HL-60 (cell line): ENCODE measurements at regions not wholly inside any gene's neighbourhood (a gene's known extent, or its start where the extent isn't known, plus 50 kb on each side); places are given as distances from the start of the nearest gene placed in this dataset.

ENCODE experiments used
- DNase-seq, 2 experiments: peaks; one replicate each; pipeline ENCODE4 v3.0.0-alpha.2; 2010 to 2020; ENCODE audit warnings: low read depth in 1 of 2, low spot score in 1 of 2
- H3K27ac ChIP-seq: fragments of 250-450 bp; sonication (Bioruptor Pico); replicated peaks from 2 replicates; pipeline ENCODE4 v1.5.1; 2020; ENCODE audit warnings: mild to moderate bottlenecking, moderate library complexity
- H3K27me3 ChIP-seq: fragments of 250-450 bp; sonication (Bioruptor Pico); 2 replicates; pipeline ENCODE4 v1.5.1; 2021; ENCODE audit warnings: mild to moderate bottlenecking, moderate library complexity; ENCODE audit not compliant: insufficient read depth, poor library complexity, severe bottlenecking
- H3K4me3 ChIP-seq: replicated peaks from 2 replicates; pipeline ENCODE4 v1.5.1; 2011; ENCODE audit warnings: mild to moderate bottlenecking, control low read depth, low read length; ENCODE audit not compliant: insufficient read depth
- GABPA ChIP-seq: IDR thresholded peaks from 2 replicates; pipeline ENCODE4 v1.6.1; 2012; ENCODE audit warnings: low read depth
- POLR2AphosphoS5 ChIP-seq: IDR thresholded peaks from 2 replicates; pipeline ENCODE4 v1.6.1; 2012; ENCODE audit warnings: low read depth
- SPI1 ChIP-seq: IDR thresholded peaks from 2 replicates; pipeline ENCODE4 v1.6.1; 2012; ENCODE audit warnings: low read depth, mild to moderate bottlenecking, borderline replicate concordance
- TF ChIP-seq, protein P1 (sequence below): IDR thresholded peaks from one replicate; pipeline ENCODE4 v1.5.1; 2011; ENCODE audit warnings: low read length, control low read depth, inconsistent platforms; ENCODE audit not compliant: insufficient read depth
- TF ChIP-seq, protein P2 (sequence below): IDR thresholded peaks from 2 replicates; pipeline ENCODE4 v1.6.1; 2012; ENCODE audit warnings: low read depth; ENCODE audit not compliant: insufficient replicate concordance

DNA sequence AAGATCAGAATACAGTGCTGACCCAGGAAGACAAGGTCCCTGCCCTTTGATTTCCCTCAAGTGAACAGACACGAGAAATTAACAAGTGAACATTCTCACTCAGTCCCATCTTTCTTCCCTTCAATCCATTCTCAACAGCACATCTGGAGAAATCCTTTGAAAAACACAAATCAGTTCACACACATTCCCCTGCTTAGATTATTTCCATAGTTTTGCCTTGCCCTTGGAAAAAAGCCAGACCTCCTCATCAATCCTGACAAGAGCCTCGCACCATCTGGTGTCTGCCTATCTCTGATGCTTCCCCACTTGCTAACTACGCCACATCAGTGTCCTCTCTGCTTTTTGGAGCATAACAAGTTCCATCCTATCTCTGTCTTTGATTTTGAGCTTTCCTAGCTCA, 94.4 kb upstream of the KIAA1217 start:
- DNase-seq, result no peak
- H3K4me3 ChIP-seq, result no peak overlapping the region
- H3K27ac ChIP-seq, result no peak overlapping the region
- TF ChIP-seq, protein P1, sequence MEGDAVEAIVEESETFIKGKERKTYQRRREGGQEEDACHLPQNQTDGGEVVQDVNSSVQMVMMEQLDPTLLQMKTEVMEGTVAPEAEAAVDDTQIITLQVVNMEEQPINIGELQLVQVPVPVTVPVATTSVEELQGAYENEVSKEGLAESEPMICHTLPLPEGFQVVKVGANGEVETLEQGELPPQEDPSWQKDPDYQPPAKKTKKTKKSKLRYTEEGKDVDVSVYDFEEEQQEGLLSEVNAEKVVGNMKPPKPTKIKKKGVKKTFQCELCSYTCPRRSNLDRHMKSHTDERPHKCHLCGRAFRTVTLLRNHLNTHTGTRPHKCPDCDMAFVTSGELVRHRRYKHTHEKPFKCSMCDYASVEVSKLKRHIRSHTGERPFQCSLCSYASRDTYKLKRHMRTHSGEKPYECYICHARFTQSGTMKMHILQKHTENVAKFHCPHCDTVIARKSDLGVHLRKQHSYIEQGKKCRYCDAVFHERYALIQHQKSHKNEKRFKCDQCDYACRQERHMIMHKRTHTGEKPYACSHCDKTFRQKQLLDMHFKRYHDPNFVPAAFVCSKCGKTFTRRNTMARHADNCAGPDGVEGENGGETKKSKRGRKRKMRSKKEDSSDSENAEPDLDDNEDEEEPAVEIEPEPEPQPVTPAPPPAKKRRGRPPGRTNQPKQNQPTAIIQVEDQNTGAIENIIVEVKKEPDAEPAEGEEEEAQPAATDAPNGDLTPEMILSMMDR, result no peak
- TF ChIP-seq, protein P2, sequence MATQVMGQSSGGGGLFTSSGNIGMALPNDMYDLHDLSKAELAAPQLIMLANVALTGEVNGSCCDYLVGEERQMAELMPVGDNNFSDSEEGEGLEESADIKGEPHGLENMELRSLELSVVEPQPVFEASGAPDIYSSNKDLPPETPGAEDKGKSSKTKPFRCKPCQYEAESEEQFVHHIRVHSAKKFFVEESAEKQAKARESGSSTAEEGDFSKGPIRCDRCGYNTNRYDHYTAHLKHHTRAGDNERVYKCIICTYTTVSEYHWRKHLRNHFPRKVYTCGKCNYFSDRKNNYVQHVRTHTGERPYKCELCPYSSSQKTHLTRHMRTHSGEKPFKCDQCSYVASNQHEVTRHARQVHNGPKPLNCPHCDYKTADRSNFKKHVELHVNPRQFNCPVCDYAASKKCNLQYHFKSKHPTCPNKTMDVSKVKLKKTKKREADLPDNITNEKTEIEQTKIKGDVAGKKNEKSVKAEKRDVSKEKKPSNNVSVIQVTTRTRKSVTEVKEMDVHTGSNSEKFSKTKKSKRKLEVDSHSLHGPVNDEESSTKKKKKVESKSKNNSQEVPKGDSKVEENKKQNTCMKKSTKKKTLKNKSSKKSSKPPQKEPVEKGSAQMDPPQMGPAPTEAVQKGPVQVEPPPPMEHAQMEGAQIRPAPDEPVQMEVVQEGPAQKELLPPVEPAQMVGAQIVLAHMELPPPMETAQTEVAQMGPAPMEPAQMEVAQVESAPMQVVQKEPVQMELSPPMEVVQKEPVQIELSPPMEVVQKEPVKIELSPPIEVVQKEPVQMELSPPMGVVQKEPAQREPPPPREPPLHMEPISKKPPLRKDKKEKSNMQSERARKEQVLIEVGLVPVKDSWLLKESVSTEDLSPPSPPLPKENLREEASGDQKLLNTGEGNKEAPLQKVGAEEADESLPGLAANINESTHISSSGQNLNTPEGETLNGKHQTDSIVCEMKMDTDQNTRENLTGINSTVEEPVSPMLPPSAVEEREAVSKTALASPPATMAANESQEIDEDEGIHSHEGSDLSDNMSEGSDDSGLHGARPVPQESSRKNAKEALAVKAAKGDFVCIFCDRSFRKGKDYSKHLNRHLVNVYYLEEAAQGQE, result no peak
- TF ChIP-seq SPI1 (no peak), GABPA (no peak), POLR2AphosphoS5 (no peak)
- no peaks in the 10 kb centered on the region for H3K27me3 ChIP-seq

DNA sequence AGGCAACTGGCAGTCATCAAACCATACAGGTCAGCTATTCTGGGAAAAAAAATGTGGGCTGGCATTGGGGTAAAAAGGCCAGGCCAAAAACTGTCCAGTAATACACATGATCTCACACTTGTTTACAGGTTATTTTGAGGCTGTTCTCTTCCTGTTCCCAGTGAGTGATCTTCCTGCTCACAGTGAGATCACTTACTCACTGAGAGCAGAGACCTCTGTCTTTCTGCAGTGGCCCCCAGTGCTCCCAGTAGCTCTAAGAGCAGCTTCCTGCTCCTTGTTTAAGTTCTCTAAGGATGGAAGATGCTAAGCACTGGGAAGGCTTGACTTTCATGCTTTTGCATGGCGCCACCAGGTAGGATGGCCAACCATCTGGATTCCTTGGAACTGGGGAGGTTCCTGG, 93.5 kb upstream of the KIAA1217 start:
- DNase-seq, result no peak
- TF ChIP-seq GABPA (no peak), POLR2AphosphoS5 (no peak), SPI1 (no peak)
- TF ChIP-seq, protein P2, result no peak
- TF ChIP-seq, protein P1, result no peak
- H3K27ac ChIP-seq, result no peak overlapping the region
- H3K27me3 ChIP-seq, result no peaks in the 10 kb centered on the region
- H3K4me3 ChIP-seq, result no peak overlapping the region

DNA sequence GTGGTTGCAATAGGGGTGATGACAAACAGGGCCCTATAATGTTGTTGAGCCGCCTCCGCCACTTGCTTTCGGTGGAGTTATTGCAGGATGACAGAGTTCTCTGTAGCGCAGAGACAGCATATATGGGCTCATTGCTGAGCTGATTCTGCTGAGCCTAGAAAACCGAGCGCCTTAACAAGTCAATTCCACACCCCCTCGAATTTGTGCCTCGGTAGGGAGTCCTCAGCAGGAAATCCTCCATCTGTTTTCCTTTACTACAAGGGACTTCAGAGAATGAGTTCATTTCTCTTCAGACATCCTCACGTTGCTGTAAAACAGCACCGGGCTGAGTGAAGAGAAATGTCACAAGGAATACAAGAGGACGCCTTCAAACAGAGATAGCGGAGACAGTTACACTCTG, 90.7 kb upstream of the KIAA1217 start:
- no peak overlapping the region for H3K4me3 ChIP-seq
- TF ChIP-seq SPI1, result no peak
- TF ChIP-seq POLR2AphosphoS5, result no peak
- TF ChIP-seq, protein P2, result no peak
- no peak for TF ChIP-seq GABPA
- TF ChIP-seq, protein P1, result no peak
- no peak overlapping the region for H3K27ac ChIP-seq
- H3K27me3 ChIP-seq, result no peaks in the 10 kb centered on the region
- DNase-seq, result no peak
